Suprapubic skin (tissue), 4 donors: ENCODE measurements at regions not wholly inside any gene's neighbourhood (a gene's known extent, or its start where the extent isn't known, plus 50 kb on each side); places are given as distances from the start of the nearest gene placed in this dataset.

ENCODE experiments used
- DNase-seq, 2 donors: peaks; one replicate each; pipeline ENCODE4 v3.0.0-alpha.2; 2019; ENCODE audit warnings: low spot score in 2 of 2
- H3K27ac ChIP-seq: fragments of 200-600 bp; sonication (generic); one replicate; pipeline ENCODE4 v1.5.1; 2019
- H3K27me3 ChIP-seq: fragments of 200-600 bp; sonication (generic); one replicate; pipeline ENCODE4 v1.5.1; 2019
- H3K36me3 ChIP-seq: fragments of 200-600 bp; sonication (generic); one replicate; pipeline ENCODE4 v1.5.1; 2019
- H3K4me1 ChIP-seq: fragments of 200-600 bp; sonication (generic); one replicate; pipeline ENCODE4 v1.5.1; 2019
- H3K4me3 ChIP-seq: fragments of 200-600 bp; sonication (generic); one replicate; pipeline ENCODE4 v1.5.1; 2019; ENCODE audit warnings: mild to moderate bottlenecking
- H3K9me3 ChIP-seq: fragments of 200-600 bp; sonication (generic); one replicate; pipeline ENCODE4 v1.5.1; 2019
- EP300 ChIP-seq: sonication (generic); formaldehyde crosslinking; IDR thresholded peaks from one replicate; pipeline ENCODE4 v1.6.1; 2017; ENCODE audit warnings: antibody characterized with exemption
- POLR2A ChIP-seq, 2 donors: fragments of 450-650 bp; IDR thresholded peaks; one replicate each; pipeline ENCODE4 v1.6.1; 2017; ENCODE audit warnings: antibody characterized with exemption in 2 of 2, mild to moderate bottlenecking in 2 of 2, moderate library complexity in 2 of 2
- POLR2AphosphoS5 ChIP-seq, 3 donors: sonication (generic); formaldehyde crosslinking; IDR thresholded peaks; one replicate each; pipeline ENCODE4 v1.6.1; 2017; ENCODE audit warnings: antibody characterized with exemption in 3 of 3
- WGBS: methylation state at CpG from one replicate; pipeline ENCODE4 v1.1.5; 2018; 5-methylcytosine and 5-hydroxymethylcytosine counted together
- TF ChIP-seq, protein P1 (sequence below), 2 donors: fragments of 200-600 bp in 1 of 2; fragments of 450-650 bp in 1 of 2; sonication (generic) in 1 of 2; IDR thresholded peaks; one replicate each; pipeline ENCODE4 v1.5.1; 2016 to 2019; ENCODE audit warnings: antibody characterized with exemption in 2 of 2, mild to moderate bottlenecking in 1 of 2, moderate library complexity in 1 of 2

DNA sequence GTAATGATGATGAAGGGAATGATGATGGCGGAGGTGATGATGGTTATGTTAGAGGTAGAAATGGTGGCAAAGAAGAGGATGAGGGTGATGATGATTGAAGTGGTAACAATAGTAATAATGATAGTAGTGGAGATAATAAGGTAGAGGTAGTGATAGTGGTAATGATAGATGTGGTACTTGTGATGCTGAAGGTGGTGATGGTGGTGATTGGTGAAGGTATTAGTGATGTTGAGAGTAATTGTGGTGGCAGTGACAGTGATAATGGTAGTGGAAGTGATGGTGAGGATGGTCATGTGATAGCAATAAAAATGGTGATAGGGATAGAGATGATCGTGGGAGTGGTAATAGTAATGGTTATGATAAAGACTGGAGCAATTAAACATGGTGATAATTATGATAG lies 108.8 kb downstream of the EFNB1 start:
- 88% methylated on average over 2 of the region's 2 CpGs for WGBS

DNA sequence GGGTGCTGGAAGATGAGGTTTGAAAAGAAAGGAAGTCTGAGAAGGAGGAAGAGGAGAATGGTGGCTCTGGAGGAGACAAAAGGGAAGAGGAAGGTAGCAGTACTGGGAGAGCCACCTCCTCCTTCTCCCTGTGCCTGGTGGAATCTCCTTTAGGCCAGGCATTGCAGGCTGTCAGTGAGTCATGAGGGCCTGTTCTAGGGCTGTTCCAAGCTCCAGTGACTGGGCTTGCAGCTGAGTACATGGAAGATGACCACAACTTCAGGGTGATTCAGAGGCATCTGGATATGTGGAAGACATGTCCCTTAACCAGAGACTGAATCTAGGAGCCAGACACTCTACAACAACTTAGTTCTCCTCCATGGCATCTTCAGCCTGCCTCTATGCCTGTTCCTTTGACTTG lies 107.8 kb downstream of the EFNB1 start:
- H3K9me3 ChIP-seq = no peaks in the 10 kb centered on the region
- H3K27me3 ChIP-seq = no peaks in the 10 kb centered on the region
- DNase-seq = peak in 1 of 2 donors; percentile 30
- H3K27ac ChIP-seq = peak overlapping the region; percentile 10
- peaks cover 21% of the 10 kb centered on the region for H3K4me1 ChIP-seq
- no peak for TF ChIP-seq POLR2AphosphoS5 (IDR thresholded peaks at IDR 0.05)
- TF ChIP-seq EP300 = no peak
- TF ChIP-seq POLR2A (IDR thresholded peaks at IDR 0.05) = no peak
- TF ChIP-seq, protein P1, sequence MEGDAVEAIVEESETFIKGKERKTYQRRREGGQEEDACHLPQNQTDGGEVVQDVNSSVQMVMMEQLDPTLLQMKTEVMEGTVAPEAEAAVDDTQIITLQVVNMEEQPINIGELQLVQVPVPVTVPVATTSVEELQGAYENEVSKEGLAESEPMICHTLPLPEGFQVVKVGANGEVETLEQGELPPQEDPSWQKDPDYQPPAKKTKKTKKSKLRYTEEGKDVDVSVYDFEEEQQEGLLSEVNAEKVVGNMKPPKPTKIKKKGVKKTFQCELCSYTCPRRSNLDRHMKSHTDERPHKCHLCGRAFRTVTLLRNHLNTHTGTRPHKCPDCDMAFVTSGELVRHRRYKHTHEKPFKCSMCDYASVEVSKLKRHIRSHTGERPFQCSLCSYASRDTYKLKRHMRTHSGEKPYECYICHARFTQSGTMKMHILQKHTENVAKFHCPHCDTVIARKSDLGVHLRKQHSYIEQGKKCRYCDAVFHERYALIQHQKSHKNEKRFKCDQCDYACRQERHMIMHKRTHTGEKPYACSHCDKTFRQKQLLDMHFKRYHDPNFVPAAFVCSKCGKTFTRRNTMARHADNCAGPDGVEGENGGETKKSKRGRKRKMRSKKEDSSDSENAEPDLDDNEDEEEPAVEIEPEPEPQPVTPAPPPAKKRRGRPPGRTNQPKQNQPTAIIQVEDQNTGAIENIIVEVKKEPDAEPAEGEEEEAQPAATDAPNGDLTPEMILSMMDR (IDR thresholded peaks at IDR 0.05) = no peak
- no peak overlapping the region for H3K4me3 ChIP-seq
- no peaks in the 10 kb centered on the region for H3K36me3 ChIP-seq

More for the DNA sequence above, 108.8 kb downstream of the EFNB1 start:
- no peak for DNase-seq
- Histone ChIP-seq H3K9me3 (no peaks in the 10 kb centered on the region), H3K4me3 (no peak overlapping the region), H3K36me3 (no peaks in the 10 kb centered on the region), H3K4me1 (peaks cover 16% of the 10 kb centered on the region), H3K27me3 (no peaks in the 10 kb centered on the region), H3K27ac (no peak overlapping the region)
- no peak for TF ChIP-seq POLR2A (IDR thresholded peaks at IDR 0.05)
- TF ChIP-seq POLR2AphosphoS5 (IDR thresholded peaks at IDR 0.05) = no peak
- TF ChIP-seq, protein P1 (IDR thresholded peaks at IDR 0.05) = no peak
- TF ChIP-seq EP300 = no peak

DNA sequence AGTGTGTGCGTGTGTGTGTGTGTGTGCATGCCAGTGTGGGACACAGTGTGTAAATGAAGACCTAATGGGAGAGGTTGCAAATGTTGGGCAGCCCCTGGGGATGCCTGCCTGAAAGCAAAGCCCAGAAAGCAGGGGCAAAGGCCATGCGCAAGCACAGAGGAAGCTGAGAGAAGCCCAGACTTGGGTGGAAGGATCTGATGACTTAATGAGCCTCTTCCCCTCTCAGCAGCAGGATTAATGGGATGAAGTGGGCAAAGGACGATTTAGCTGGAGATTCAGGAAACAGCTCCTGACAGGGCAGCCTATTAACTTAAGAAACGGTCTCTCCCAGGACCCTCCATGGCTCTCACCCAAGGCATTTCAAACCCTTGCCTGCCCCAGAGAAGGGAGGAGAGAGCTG lies 107.3 kb downstream of the EFNB1 start:
- H3K27ac ChIP-seq = no peak overlapping the region
- TF ChIP-seq POLR2AphosphoS5 (IDR thresholded peaks at IDR 0.05) (no peak), EP300 (no peak), POLR2A (IDR thresholded peaks at IDR 0.05) (no peak)
- TF ChIP-seq, protein P1 (IDR thresholded peaks at IDR 0.05) = no peak
- no peaks in the 10 kb centered on the region for H3K9me3 ChIP-seq
- peak in 1 of 2 donors; percentile 27 for DNase-seq
- H3K4me1 ChIP-seq = peaks cover 25% of the 10 kb centered on the region
- no peaks in the 10 kb centered on the region for H3K36me3 ChIP-seq
- H3K27me3 ChIP-seq = no peaks in the 10 kb centered on the region
- H3K4me3 ChIP-seq = no peak overlapping the region
- 72% methylated on average over 4 of the region's 4 CpGs for WGBS

DNA sequence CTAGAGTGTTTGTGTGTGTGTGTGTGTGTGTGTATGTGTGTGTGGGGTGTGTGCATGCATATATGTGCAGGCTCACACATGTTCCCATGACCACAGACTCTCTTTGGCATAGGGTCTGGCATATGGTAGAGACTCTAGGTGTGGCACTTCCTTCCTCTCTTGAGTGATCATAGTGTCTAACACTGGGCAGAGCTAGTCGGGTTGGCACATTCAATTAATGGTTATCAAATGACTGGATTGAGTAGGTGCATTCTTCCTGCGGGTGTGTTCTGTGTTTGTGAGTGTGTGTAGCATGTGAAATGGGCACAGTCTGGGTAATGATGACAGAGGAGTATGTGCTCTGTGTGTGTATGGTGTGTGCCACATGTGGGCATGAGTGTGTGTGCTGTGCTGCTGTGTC lies 106.5 kb downstream of the EFNB1 start:
- no peaks in the 10 kb centered on the region for H3K27me3 ChIP-seq
- TF ChIP-seq POLR2AphosphoS5 (IDR thresholded peaks at IDR 0.05) = no peak
- TF ChIP-seq EP300 = no peak
- no peak for TF ChIP-seq POLR2A (IDR thresholded peaks at IDR 0.05)
- TF ChIP-seq, protein P1 (IDR thresholded peaks at IDR 0.05) = no peak
- no peak overlapping the region for H3K4me3 ChIP-seq
- no peaks in the 10 kb centered on the region for H3K9me3 ChIP-seq
- peaks cover 28% of the 10 kb centered on the region for H3K4me1 ChIP-seq
- H3K27ac ChIP-seq = no peak overlapping the region
- WGBS = 48% methylated on average over 2 of the region's 2 CpGs
- H3K36me3 ChIP-seq = no peaks in the 10 kb centered on the region
- DNase-seq = peak in 1 of 2 donors; percentile 13

DNA sequence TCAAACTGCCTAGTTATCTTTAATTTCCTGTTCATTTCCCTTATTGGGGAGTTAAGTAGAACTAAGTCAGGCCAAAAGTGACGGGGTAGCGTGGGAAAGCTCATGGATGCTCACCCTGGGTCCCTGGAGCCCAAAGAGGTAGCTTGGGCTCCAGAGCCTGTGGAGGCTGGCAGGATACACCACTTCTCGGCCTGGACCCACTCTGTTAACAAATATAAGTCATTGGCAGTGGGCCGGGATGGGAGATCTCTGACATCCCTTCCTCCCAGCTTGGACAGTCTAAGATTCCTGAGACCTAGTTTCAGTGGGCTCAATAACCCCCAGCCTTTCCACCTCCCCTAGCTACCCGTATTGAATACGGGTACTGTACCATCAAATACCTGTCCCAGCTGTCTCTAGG lies 106.1 kb downstream of the EFNB1 start:
- TF ChIP-seq POLR2A (IDR thresholded peaks at IDR 0.05) (no peak), POLR2AphosphoS5 (IDR thresholded peaks at IDR 0.05) (no peak), EP300 (no peak)
- TF ChIP-seq, protein P1 (IDR thresholded peaks at IDR 0.05) = no peak
- DNase-seq = peak in 1 of 2 donors; percentile 26
- WGBS = 84% methylated on average over 6 of the region's 6 CpGs
- Histone ChIP-seq H3K9me3 (no peaks in the 10 kb centered on the region), H3K36me3 (no peaks in the 10 kb centered on the region), H3K27ac (no peak overlapping the region), H3K4me3 (no peak overlapping the region), H3K4me1 (peaks cover 28% of the 10 kb centered on the region), H3K27me3 (no peaks in the 10 kb centered on the region)
